ENCODE measurements at regions not wholly inside any gene's neighbourhood (a gene's known extent, or its start where the extent isn't known, plus 50 kb on each side); places are given as distances from the start of the nearest gene placed in this dataset.

DNA sequence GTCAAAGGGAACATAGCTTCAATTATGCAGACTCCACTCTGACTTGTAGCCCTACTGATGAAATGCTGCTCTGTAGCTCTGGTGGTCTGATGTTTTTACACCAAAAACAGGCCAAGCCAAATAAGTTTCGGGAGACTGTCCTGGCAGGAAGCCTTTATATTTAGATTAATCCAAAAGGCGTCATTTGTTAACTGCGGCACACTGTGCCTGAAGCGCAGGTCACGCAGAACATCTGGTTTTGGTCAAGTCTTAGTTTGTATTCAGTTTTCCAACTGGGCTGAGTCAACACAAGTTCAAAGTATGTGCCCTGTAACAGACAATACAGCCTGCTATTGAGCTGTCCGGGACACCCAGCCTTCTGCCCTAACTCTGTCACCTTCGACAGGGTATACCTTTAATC is 154.6 kb upstream of the IPO5 start:
- TF ChIP-seq MAFK (conservative IDR thresholded peaks at IDR 0.05 in 1 of 2, IDR thresholded peaks at IDR 0.05 in 1 of 2; ENCODE audit: low read length in 2 of 2) (no peak), ZNF430 (CRISPR knock-in tag; IDR thresholded peaks at IDR 0.05) (no peak), EZH2 (conservative IDR thresholded peaks at IDR 0.05; ENCODE audit: low read depth, low read length) (no peak), ZNF550 (CRISPR knock-in tag; IDR thresholded peaks at IDR 0.05; ENCODE audit: borderline replicate concordance) (no peak)
